GM12864 (cell line): ENCODE measurements at regions not wholly inside any gene's neighbourhood (a gene's known extent, or its start where the extent isn't known, plus 50 kb on each side); places are given as distances from the start of the nearest gene placed in this dataset.

Experiments
- DNase-seq: peaks from one replicate; pipeline ENCODE4 v3.0.0-alpha.2; 2011; ENCODE audit warnings: low read depth
- H3K4me3 ChIP-seq: 2 replicates; pipeline ENCODE4 v1.5.1; 2011; ENCODE audit warnings: mild to moderate bottlenecking, low read depth, low read length, control low read depth
- TF ChIP-seq, protein P1 (sequence below): IDR thresholded peaks from 2 replicates; pipeline ENCODE4 v1.5.1; 2011; ENCODE audit warnings: low read depth, mild to moderate bottlenecking, moderate library complexity, low read length, control low read depth, inconsistent platforms; ENCODE audit errors: missing control alignments

GRCh38 chr21:35127026-35127425 is 77.9 kb upstream of the RUNX1 start:
- TF ChIP-seq, protein P1, sequence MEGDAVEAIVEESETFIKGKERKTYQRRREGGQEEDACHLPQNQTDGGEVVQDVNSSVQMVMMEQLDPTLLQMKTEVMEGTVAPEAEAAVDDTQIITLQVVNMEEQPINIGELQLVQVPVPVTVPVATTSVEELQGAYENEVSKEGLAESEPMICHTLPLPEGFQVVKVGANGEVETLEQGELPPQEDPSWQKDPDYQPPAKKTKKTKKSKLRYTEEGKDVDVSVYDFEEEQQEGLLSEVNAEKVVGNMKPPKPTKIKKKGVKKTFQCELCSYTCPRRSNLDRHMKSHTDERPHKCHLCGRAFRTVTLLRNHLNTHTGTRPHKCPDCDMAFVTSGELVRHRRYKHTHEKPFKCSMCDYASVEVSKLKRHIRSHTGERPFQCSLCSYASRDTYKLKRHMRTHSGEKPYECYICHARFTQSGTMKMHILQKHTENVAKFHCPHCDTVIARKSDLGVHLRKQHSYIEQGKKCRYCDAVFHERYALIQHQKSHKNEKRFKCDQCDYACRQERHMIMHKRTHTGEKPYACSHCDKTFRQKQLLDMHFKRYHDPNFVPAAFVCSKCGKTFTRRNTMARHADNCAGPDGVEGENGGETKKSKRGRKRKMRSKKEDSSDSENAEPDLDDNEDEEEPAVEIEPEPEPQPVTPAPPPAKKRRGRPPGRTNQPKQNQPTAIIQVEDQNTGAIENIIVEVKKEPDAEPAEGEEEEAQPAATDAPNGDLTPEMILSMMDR = no peak
- H3K4me3 ChIP-seq = no peak overlapping the region
- no peak for DNase-seq

GRCh38 chr21:35120631-35121180 is 71.6 kb upstream of the RUNX1 start:
- TF ChIP-seq, protein P1 = no peak
- no peak for DNase-seq
- no peak overlapping the region for H3K4me3 ChIP-seq

DNA sequence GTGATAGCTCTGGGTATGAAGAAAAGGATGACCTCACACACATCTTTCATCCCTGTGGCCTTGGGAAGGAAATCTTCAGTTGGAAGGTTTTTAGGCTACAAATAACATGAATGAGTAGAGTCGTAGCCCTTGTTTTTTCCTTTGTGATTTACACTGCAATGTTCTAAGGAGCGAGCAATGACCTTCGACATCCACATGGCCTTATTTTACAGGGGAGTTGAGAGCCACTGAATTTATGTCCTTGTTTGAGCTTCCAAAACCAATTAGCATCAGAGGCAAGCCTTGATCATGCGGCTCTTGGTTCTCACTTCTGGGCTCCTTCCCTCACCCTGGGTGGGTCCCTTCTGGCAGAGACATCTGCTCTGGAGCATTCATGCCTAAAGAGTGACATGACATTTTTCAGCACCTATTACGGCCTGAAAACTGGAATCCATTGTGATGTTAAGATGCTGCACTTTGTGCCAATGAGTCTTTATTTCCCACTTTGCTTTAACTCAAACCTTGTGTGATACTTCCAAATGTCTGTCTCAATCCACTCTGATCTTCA is 70.5 kb upstream of the RUNX1 start:
- TF ChIP-seq, protein P1 = no peak
- DNase-seq = no peak
- H3K4me3 ChIP-seq = no peak overlapping the region

DNA sequence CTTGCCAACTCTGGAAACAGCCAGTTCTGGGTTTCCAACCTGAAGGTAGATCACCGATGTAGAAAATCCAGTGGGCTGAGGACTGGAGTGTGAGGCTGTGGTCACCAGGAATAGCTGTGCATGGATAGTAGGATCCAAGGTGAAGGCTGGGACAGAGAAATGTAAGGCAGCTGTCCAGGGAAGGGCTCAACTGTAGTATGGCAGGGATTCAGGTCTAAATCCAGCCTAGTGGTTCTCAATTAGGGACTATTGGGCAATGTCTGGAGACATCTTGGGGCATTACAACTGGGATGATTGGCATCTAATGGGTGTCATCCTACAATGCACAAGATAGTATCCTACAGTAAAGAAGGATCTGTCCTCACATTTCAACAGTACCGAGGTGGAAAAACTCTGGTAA is 67.7 kb upstream of the RUNX1 start:
- H3K4me3 ChIP-seq = no peak overlapping the region
- no peak for DNase-seq
- TF ChIP-seq, protein P1 = no peak

- no peak for DNase-seq
- no peak overlapping the region for H3K4me3 ChIP-seq
- TF ChIP-seq, protein P1 = no peak
These were observed 64.0 kb upstream of the RUNX1 start for GRCh38 chr21:35113064-35113463.

DNA sequence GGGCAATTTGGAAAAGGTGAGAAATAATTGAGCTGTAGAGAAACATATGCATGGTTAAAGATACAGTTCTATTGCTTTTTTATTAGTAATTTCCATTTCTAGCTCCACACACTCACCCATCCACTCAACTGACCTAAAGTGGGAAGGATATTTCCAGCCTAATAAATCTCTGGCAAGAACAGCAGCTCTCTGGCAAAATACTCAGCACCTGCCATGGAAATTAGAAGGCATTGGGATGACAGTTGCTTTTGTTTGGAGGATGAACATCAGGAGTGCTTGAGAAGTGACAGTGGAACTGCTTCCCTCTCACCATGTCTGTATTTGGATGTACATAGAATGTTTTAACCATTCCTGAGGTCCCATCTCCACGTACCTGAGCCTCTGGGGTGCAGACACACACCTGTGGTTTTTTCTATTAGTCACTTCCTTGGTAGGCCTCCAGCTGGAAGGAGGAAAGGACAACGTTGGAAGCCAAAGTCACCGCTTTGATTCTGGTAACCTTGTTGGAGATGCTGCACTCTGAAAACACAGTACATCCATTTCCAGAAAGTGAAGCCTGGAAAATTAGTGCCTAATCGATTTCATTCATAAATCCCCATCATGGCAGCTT is 62.3 kb upstream of the RUNX1 start:
- no peak for DNase-seq
- H3K4me3 ChIP-seq = no peak overlapping the region
- TF ChIP-seq, protein P1 = no peak

GRCh38 chr21:35108887-35109286 is 59.8 kb upstream of the RUNX1 start:
- H3K4me3 ChIP-seq = no peak overlapping the region
- TF ChIP-seq, protein P1 = no peak
- DNase-seq = no peak
